ENCODE measurements at regions not wholly inside any gene's neighbourhood (a gene's known extent, or its start where the extent isn't known, plus 50 kb on each side); places are given as distances from the start of the nearest gene placed in this dataset.

- Histone ChIP-seq H3K9me3 (peaks cover 11% of the 10 kb centered on the region), H3K4me1 (no peaks in the 10 kb centered on the region), H3K4me3 (no peak overlapping the region), H3K36me3 (no peaks in the 10 kb centered on the region), H3K27ac (no peak overlapping the region), H3K27me3 (ENCODE audit: low read depth) (no peaks in the 10 kb centered on the region)
- ATAC-seq (no peak), DNase-seq (no peak)
- intact Hi-C loops (cut with DNase I), result no loop called here
- no peak for TF ChIP-seq CTCF (IDR thresholded peaks at IDR 0.05)
Observed at GRCh38 chr3:150081084-150081483, 110.4 kb upstream of the PFN2 start.

GRCh38 chr3:150080058-150080730 lies 109.5 kb upstream of the PFN2 start:
- Histone ChIP-seq H3K36me3 (no peaks in the 10 kb centered on the region), H3K27ac (no peak overlapping the region), H3K4me1 (no peaks in the 10 kb centered on the region), H3K27me3 (ENCODE audit: low read depth) (no peaks in the 10 kb centered on the region), H3K4me3 (no peak overlapping the region), H3K9me3 (peaks cover 13% of the 10 kb centered on the region)
- no peak for ATAC-seq
- no peak for DNase-seq
- intact Hi-C loops (cut with DNase I), result no loop called here
- TF ChIP-seq CTCF (IDR thresholded peaks at IDR 0.05), result no peak

- no peak overlapping the region for H3K4me3 ChIP-seq
- intact Hi-C loops (cut with DNase I), result no loop called here
- DNase-seq (no peak), ATAC-seq (peak in 1 of 2 donors; percentile 30)
- peaks cover 13% of the 10 kb centered on the region for H3K9me3 ChIP-seq
- H3K4me1 ChIP-seq, result no peaks in the 10 kb centered on the region
- no peak overlapping the region for H3K27ac ChIP-seq
- H3K27me3 ChIP-seq (ENCODE audit: low read depth), result peaks cover 2% of the 10 kb centered on the region
- no peak for TF ChIP-seq CTCF (IDR thresholded peaks at IDR 0.05)
- H3K36me3 ChIP-seq, result no peaks in the 10 kb centered on the region
Observed at GRCh38 chr3:150079029-150079739, 108.5 kb upstream of the PFN2 start.

GRCh38 chr3:150077581-150078247 lies 107.0 kb upstream of the PFN2 start:
- peaks cover 13% of the 10 kb centered on the region for H3K9me3 ChIP-seq
- TF ChIP-seq CTCF (IDR thresholded peaks at IDR 0.05), result no peak
- H3K36me3 ChIP-seq, result no peaks in the 10 kb centered on the region
- DNase-seq, result no peak
- intact Hi-C loops (cut with DNase I), result no loop called here
- H3K27ac ChIP-seq, result no peak overlapping the region
- H3K4me1 ChIP-seq, result no peaks in the 10 kb centered on the region
- H3K27me3 ChIP-seq (ENCODE audit: low read depth), result peaks cover 6% of the 10 kb centered on the region
- no peak overlapping the region for H3K4me3 ChIP-seq
- ATAC-seq, result no peak

GRCh38 chr3:150077107-150077506 lies 106.4 kb upstream of the PFN2 start:
- no peak for ATAC-seq
- no peaks in the 10 kb centered on the region for H3K36me3 ChIP-seq
- no peak for DNase-seq
- peaks cover 13% of the 10 kb centered on the region for H3K9me3 ChIP-seq
- intact Hi-C loops (cut with DNase I), result no loop called here
- no peak overlapping the region for H3K4me3 ChIP-seq
- H3K27me3 ChIP-seq (ENCODE audit: low read depth), result peaks cover 6% of the 10 kb centered on the region
- no peak overlapping the region for H3K27ac ChIP-seq
- no peaks in the 10 kb centered on the region for H3K4me1 ChIP-seq
- TF ChIP-seq CTCF (IDR thresholded peaks at IDR 0.05), result no peak

Data from lower lobe of right lung (tissue), 2 donors.